ENCODE measurements at regions not wholly inside any gene's neighbourhood (a gene's known extent, or its start where the extent isn't known, plus 50 kb on each side); places are given as distances from the start of the nearest gene placed in this dataset.

- no peak overlapping the region for H3K4me3 ChIP-seq (ENCODE audit: low read depth, low read length)
- no peak for DNase-seq (ENCODE audit: low read depth)
- TF ChIP-seq CTCF (IDR thresholded peaks at IDR 0.05; ENCODE audit: low read depth, low read length, missing control alignments) = no peak
- in situ Hi-C loops (cut with HindIII; ENCODE audit: low sequenced_read_pairs) = loop anchor here (25.0 kb wide), 1 partner anchor 587 kb away; no protein-coding TSS in a partner anchor
Observed at GRCh38 chr3:146800484-146800883, 195.3 kb upstream of the PLSCR5 start.

- DNase-seq (ENCODE audit: low read depth) = no peak
- no peak for TF ChIP-seq CTCF (IDR thresholded peaks at IDR 0.05; ENCODE audit: low read depth, low read length, missing control alignments)
- in situ Hi-C loops (cut with HindIII; ENCODE audit: low sequenced_read_pairs) = no loop called here
- H3K4me3 ChIP-seq (ENCODE audit: low read depth, low read length) = no peak overlapping the region
Observed at GRCh38 chr3:146796078-146796477, 190.9 kb upstream of the PLSCR5 start.

GRCh38 chr3:146783446-146783845 lies 178.3 kb upstream of the PLSCR5 start:
- H3K4me3 ChIP-seq (ENCODE audit: low read depth, low read length) = no peak overlapping the region
- in situ Hi-C loops (cut with HindIII; ENCODE audit: low sequenced_read_pairs) = no loop called here
- no peak for TF ChIP-seq CTCF (IDR thresholded peaks at IDR 0.05; ENCODE audit: low read depth, low read length, missing control alignments)
- DNase-seq (ENCODE audit: low read depth) = no peak

DNA sequence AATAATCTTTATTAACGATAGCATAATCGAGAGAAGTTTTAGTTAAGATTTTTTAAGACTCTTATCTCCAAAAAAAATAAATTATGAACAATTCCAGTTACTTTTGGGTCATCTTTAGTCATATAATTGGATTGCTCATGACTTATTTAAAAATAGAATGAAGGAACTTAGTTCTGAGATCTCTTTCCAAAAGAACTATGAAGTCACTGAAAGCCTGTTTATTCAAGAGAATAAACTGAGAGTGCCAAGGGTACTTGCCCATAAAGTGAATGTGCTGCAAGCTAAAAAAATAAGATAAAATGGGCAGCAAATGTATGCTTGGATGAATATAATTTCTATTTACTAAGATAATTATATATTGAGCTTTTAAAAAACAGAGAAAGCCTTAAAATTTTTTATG lies 176.5 kb upstream of the PLSCR5 start:
- no peak for TF ChIP-seq CTCF (IDR thresholded peaks at IDR 0.05; ENCODE audit: low read depth, low read length, missing control alignments)
- DNase-seq (ENCODE audit: low read depth) = no peak
- H3K4me3 ChIP-seq (ENCODE audit: low read depth, low read length) = no peak overlapping the region
- in situ Hi-C loops (cut with HindIII; ENCODE audit: low sequenced_read_pairs) = no loop called here

- DNase-seq (ENCODE audit: low read depth) = no peak
Observed at GRCh38 chr3:146781059-146781458, 175.9 kb upstream of the PLSCR5 start.

DNA sequence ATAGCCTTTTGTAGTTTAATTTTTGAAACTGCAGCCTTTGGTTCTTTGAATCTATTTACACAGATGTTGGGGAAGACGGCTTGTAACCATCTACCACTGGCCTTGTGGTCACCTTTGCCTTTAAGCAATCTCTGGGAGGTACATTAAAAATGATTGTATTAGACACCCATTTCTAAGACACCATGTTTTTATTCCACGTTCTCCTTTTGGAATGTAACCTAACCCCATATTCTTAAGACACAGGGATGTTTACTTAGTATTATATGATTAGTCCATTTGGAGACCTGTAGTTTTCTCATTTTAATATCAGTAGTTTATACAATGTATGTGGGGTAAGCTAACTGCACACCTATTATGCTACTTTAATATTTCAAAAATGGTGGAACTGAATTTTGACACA lies 175.1 kb upstream of the PLSCR5 start:
- TF ChIP-seq CTCF (IDR thresholded peaks at IDR 0.05; ENCODE audit: low read depth, low read length, missing control alignments) = no peak
- H3K4me3 ChIP-seq (ENCODE audit: low read depth, low read length) = no peak overlapping the region
- in situ Hi-C loops (cut with HindIII; ENCODE audit: low sequenced_read_pairs) = no loop called here
- no peak for DNase-seq (ENCODE audit: low read depth)

More at GRCh38 chr3:146781059-146781458, 175.9 kb upstream of the PLSCR5 start:
- in situ Hi-C loops (cut with HindIII; ENCODE audit: low sequenced_read_pairs) = no loop called here
- H3K4me3 ChIP-seq (ENCODE audit: low read depth, low read length) = no peak overlapping the region
- no peak for TF ChIP-seq CTCF (IDR thresholded peaks at IDR 0.05; ENCODE audit: low read depth, low read length, missing control alignments)

DNA sequence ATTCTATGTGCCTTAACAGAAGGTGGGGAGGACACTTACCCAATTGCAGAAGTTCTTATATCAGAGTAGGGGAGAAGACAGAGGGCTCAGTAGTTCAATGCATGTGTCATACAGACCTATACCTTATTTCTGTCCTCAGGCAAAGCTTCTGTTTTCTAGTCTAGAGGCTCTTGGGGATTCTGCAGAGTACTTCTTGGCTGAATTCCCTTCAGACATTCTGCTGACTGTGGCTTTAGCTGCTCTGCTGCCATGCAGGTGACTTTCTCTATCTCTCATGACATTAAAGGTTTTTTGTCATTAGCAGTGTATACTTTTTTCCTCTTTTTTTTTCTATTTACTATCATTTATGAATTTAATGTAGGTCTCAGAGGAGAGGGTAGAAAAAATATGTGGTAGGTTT lies 172.8 kb upstream of the PLSCR5 start:
- no peak for DNase-seq (ENCODE audit: low read depth)
- no peak overlapping the region for H3K4me3 ChIP-seq (ENCODE audit: low read depth, low read length)
- in situ Hi-C loops (cut with HindIII; ENCODE audit: low sequenced_read_pairs) = no loop called here
- no peak for TF ChIP-seq CTCF (IDR thresholded peaks at IDR 0.05; ENCODE audit: low read depth, low read length, missing control alignments)
